OCI-LY1 (cell line): ENCODE measurements at regions not wholly inside any gene's neighbourhood (a gene's known extent, or its start where the extent isn't known, plus 50 kb on each side); places are given as distances from the start of the nearest gene placed in this dataset.
A peak's percentile ranks its signal among the peaks of the same experiment; 100 is the strongest.
"Not testable (repeated sequence)": the region's sequence is repeated elsewhere in the genome, so short reads cannot be mapped to it uniquely, and the experiment has no call there.

Experiments
- H2AFZ ChIP-seq: fragments of 200-600 bp; sonication (generic), shearing (Covaris generic); 2 replicates; pipeline ENCODE4 v1.6.0; 2014; ENCODE audit warnings: antibody characterized with exemption, mild to moderate bottlenecking, low read length
- H3F3A ChIP-seq: fragments of 200-600 bp; sonication (generic), shearing (Covaris generic); 2 replicates; pipeline ENCODE4 v1.6.0; 2014; ENCODE audit warnings: mild to moderate bottlenecking, antibody characterized with exemption, low read length, moderate library complexity; ENCODE audit not compliant: insufficient read depth
- H3K27ac ChIP-seq: fragments of 200-600 bp; sonication (generic); 2 replicates; pipeline ENCODE4 v1.5.1; 2014; ENCODE audit warnings: low read length, mixed run types, mild to moderate bottlenecking, low read depth; ENCODE audit not compliant: poor library complexity, severe bottlenecking
- H3K27me3 ChIP-seq: fragments of 200-600 bp; sonication (generic); 2 replicates; pipeline ENCODE4 v1.6.0; 2014; ENCODE audit warnings: antibody characterized with exemption, mild to moderate bottlenecking, low read length, moderate library complexity; ENCODE audit not compliant: insufficient read depth
- H3K36me3 ChIP-seq: fragments of 200-600 bp; sonication (generic); 2 replicates; pipeline ENCODE4 v1.6.1; 2014; ENCODE audit warnings: mild to moderate bottlenecking, antibody characterized with exemption, low read length, moderate library complexity, mixed read lengths; ENCODE audit not compliant: insufficient read depth
- H3K4me1 ChIP-seq: fragments of 200-600 bp; sonication (generic); 2 replicates; pipeline ENCODE4 v1.5.1; 2014; ENCODE audit warnings: mild to moderate bottlenecking, low read length, moderate library complexity; ENCODE audit not compliant: insufficient read depth, severe bottlenecking
- H3K4me2 ChIP-seq: fragments of 200-600 bp; sonication (generic), shearing (Covaris generic); 2 replicates; pipeline ENCODE4 v1.6.1; 2014; ENCODE audit warnings: low read length
- H3K4me3 ChIP-seq: fragments of 200-600 bp; sonication (generic); 2 replicates; pipeline ENCODE4 v1.5.1; 2014; ENCODE audit warnings: low read length, low read depth, mild to moderate bottlenecking, mixed read lengths; ENCODE audit not compliant: poor library complexity, severe bottlenecking
- H3K79me2 ChIP-seq: fragments of 200-600 bp; shearing (Covaris generic); 2 replicates; pipeline ENCODE4 v1.6.1; 2016; ENCODE audit warnings: mixed run types, low read length, mixed read lengths; ENCODE audit not compliant: insufficient read depth
- H3K9ac ChIP-seq: fragments of 200-600 bp; sonication (generic), shearing (Covaris generic); 2 replicates; pipeline ENCODE4 v1.6.1; 2014; ENCODE audit warnings: mild to moderate bottlenecking, low read length, mixed read lengths
- H3K9me2 ChIP-seq: fragments of 200-600 bp; sonication (generic), shearing (Covaris generic); 2 replicates; pipeline ENCODE4 v1.6.1; 2014; ENCODE audit warnings: low read depth, mild to moderate bottlenecking, low read length, mixed read lengths
- H3K9me3 ChIP-seq: fragments of 200-600 bp; shearing (Covaris generic); 2 replicates; pipeline ENCODE4 v1.6.1; 2014; ENCODE audit warnings: low read length, mixed read lengths
- H4K20me1 ChIP-seq: fragments of 200-600 bp; sonication (generic), shearing (Covaris generic); 2 replicates; pipeline ENCODE4 v1.6.0; 2016; ENCODE audit warnings: mild to moderate bottlenecking, low read length; ENCODE audit not compliant: insufficient read depth
- CTCF ChIP-seq: fragments of 200-600 bp; sonication (generic), shearing (Covaris generic); IDR thresholded peaks from 2 replicates; pipeline ENCODE4 v1.5.1; 2017; ENCODE audit warnings: mild to moderate bottlenecking, antibody characterized with exemption, low read length, moderate library complexity, mixed read lengths
- EZH2 ChIP-seq: fragments of 200-600 bp; sonication (generic), shearing (Covaris generic); IDR thresholded peaks from 2 replicates; pipeline ENCODE4 v1.8.0; 2017; ENCODE audit warnings: borderline replicate concordance, mixed run types, mild to moderate bottlenecking, antibody characterized with exemption, low read length, moderate library complexity, mixed read lengths

- H3K27ac ChIP-seq: no peak overlapping the region
- H3K27me3 ChIP-seq: no peaks in the 10 kb centered on the region
- H4K20me1 ChIP-seq: no peaks in the 10 kb centered on the region
- H3K9me2 ChIP-seq: no peaks in the 10 kb centered on the region
- no peak overlapping the region for H3K4me2 ChIP-seq
- TF ChIP-seq CTCF: no peak
- no peak for TF ChIP-seq EZH2
- H3K79me2 ChIP-seq: no peaks in the 10 kb centered on the region
- H3K4me3 ChIP-seq: no peak overlapping the region
- H3F3A ChIP-seq: no peaks in the 10 kb centered on the region
- H3K9ac ChIP-seq: no peak overlapping the region
- H3K4me1 ChIP-seq: no peaks in the 10 kb centered on the region
- H3K9me3 ChIP-seq: no peaks in the 10 kb centered on the region
- no peaks in the 10 kb centered on the region for H3K36me3 ChIP-seq
- no peak overlapping the region for H2AFZ ChIP-seq
Measured at GRCh38 chr11:87889126-87889525, 286.1 kb downstream of the RAB38 start.

GRCh38 chr11:87885084-87885483 lies 290.2 kb downstream of the RAB38 start:
- not testable (repeated sequence) for H3K4me1 ChIP-seq, H2AFZ ChIP-seq, H3K9me2 ChIP-seq, H3K79me2 ChIP-seq, H3K4me2 ChIP-seq, H3K4me3 ChIP-seq, H3K9me3 ChIP-seq, H3F3A ChIP-seq, H4K20me1 ChIP-seq, H3K27me3 ChIP-seq, H3K27ac ChIP-seq, H3K36me3 ChIP-seq, H3K9ac ChIP-seq

GRCh38 chr11:87879118-87879517 lies 296.1 kb downstream of the RAB38 start:
- TF ChIP-seq CTCF: no peak
- TF ChIP-seq EZH2: no peak
- Histone ChIP-seq H3K4me3 (no peak overlapping the region), H3K9ac (no peak overlapping the region), H3K4me2 (no peak overlapping the region), H3K27me3 (no peaks in the 10 kb centered on the region), H3K27ac (no peak overlapping the region), H3F3A (no peaks in the 10 kb centered on the region), H3K9me2 (no peaks in the 10 kb centered on the region), H3K79me2 (no peaks in the 10 kb centered on the region), H3K36me3 (no peaks in the 10 kb centered on the region), H2AFZ (no peak overlapping the region), H3K4me1 (no peaks in the 10 kb centered on the region), H3K9me3 (no peaks in the 10 kb centered on the region), H4K20me1 (no peaks in the 10 kb centered on the region)

GRCh38 chr11:87878373-87878825 lies 296.8 kb downstream of the RAB38 start:
- H3K4me3 ChIP-seq: no peak overlapping the region
- H3K36me3 ChIP-seq: no peaks in the 10 kb centered on the region
- no peaks in the 10 kb centered on the region for H3K4me1 ChIP-seq
- H4K20me1 ChIP-seq: no peaks in the 10 kb centered on the region
- no peak overlapping the region for H3K27ac ChIP-seq
- H3K4me2 ChIP-seq: no peak overlapping the region
- H3K9ac ChIP-seq: no peak overlapping the region
- H3K9me2 ChIP-seq: no peaks in the 10 kb centered on the region
- H3K27me3 ChIP-seq: no peaks in the 10 kb centered on the region
- no peaks in the 10 kb centered on the region for H3K9me3 ChIP-seq
- TF ChIP-seq EZH2: no peak
- peak; percentile 55 for TF ChIP-seq CTCF
- H2AFZ ChIP-seq: no peak overlapping the region
- no peaks in the 10 kb centered on the region for H3F3A ChIP-seq
- H3K79me2 ChIP-seq: no peaks in the 10 kb centered on the region
